ENCODE measurements at regions not wholly inside any gene's neighbourhood (a gene's known extent, or its start where the extent isn't known, plus 50 kb on each side); places are given as distances from the start of the nearest gene placed in this dataset.
"Not testable (repeated sequence)": the region's sequence is repeated elsewhere in the genome, so short reads cannot be mapped to it uniquely, and the experiment has no call there.

- no peak for DNase-seq
These were observed 294.3 kb downstream of the RPS24 start for GRCh38 chr10:78327778-78328591.

GRCh38 chr10:78328592-78329404, 295.1 kb downstream of the RPS24 start:
- no peak for DNase-seq

- DNase-seq, result no peak
These were observed 297.2 kb downstream of the RPS24 start for GRCh38 chr10:78330884-78331283.

GRCh38 chr10:78331391-78331922, 297.8 kb downstream of the RPS24 start:
- no peak for DNase-seq

GRCh38 chr10:78332012-78332411, 298.3 kb downstream of the RPS24 start:
- no peak for DNase-seq

- DNase-seq, result no peak
These were observed 299.0 kb downstream of the RPS24 start for GRCh38 chr10:78332657-78333056.

- DNase-seq, result no peak
These were observed 299.9 kb downstream of the RPS24 start for GRCh38 chr10:78333362-78334143.

GRCh38 chr10:78335371-78335690, 301.7 kb downstream of the RPS24 start:
- no peak for DNase-seq

- no peak for DNase-seq
These were observed 302.2 kb downstream of the RPS24 start for GRCh38 chr10:78335691-78336401.

- no peak for DNase-seq
These were observed 302.7 kb downstream of the RPS24 start for GRCh38 chr10:78336402-78336791.

- no peak for DNase-seq
These were observed 303.4 kb downstream of the RPS24 start for GRCh38 chr10:78337016-78337415.

- DNase-seq, result no peak
These were observed 304.2 kb downstream of the RPS24 start for GRCh38 chr10:78337646-78338391.

- no peak for DNase-seq
These were observed 305.1 kb downstream of the RPS24 start for GRCh38 chr10:78338717-78339116.

GRCh38 chr10:78339251-78339650, 305.6 kb downstream of the RPS24 start:
- no peak for DNase-seq

GRCh38 chr10:78341953-78342614, 308.4 kb downstream of the RPS24 start:
- no peak for DNase-seq

GRCh38 chr10:78342827-78343653, 309.4 kb downstream of the RPS24 start:
- DNase-seq, result no peak

- DNase-seq, result not testable (repeated sequence)
These were observed 310.6 kb downstream of the RPS24 start for GRCh38 chr10:78344257-78344656.

GRCh38 chr10:78345515-78345914, 311.9 kb downstream of the RPS24 start:
- DNase-seq, result not testable (repeated sequence)

- no peak for DNase-seq
These were observed 313.1 kb downstream of the RPS24 start for GRCh38 chr10:78346721-78347120.
